ENCODE measurements at regions not wholly inside any gene's neighbourhood (a gene's known extent, or its start where the extent isn't known, plus 50 kb on each side); places are given as distances from the start of the nearest gene placed in this dataset.

DNA sequence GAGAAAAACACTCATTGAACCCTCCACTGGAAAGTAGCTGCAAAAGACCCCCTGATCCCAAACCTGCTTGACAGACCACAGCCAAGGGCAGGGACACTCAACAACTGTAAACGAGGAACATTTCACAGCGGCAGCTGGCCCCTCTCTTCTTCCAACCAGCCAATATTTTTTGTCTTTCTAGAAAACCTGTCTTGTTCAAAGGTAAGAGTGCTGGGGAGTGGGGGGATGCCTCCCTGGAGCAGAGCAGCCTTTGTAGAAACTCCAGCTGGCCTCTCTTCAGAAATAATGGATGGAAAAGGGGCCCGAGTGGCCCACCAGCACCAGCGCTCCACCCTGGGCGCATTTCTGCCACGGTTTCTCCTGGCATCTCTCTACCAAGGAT, 384.0 kb downstream of the RRAGC start:
- peaks cover 10% of the 10 kb centered on the region for H3K27me3 ChIP-seq (ENCODE audit: control insufficient read depth, insufficient read depth, low read length)

GRCh38 chr1:38474738-38475623, 384.6 kb downstream of the RRAGC start:
- FAIRE-seq (peak; percentile 28), DNase-seq (ENCODE audit: low read depth) (no peak)
- TF ChIP-seq CTCF (IDR thresholded peaks at IDR 0.05; ENCODE audit: insufficient read depth, low read length, severe bottlenecking): no peak
- Histone ChIP-seq H3K36me3 (ENCODE audit: control insufficient read depth, insufficient read depth, low read length) (no peaks in the 10 kb centered on the region), H3K4me3 (ENCODE audit: low read depth, low read length) (no peak overlapping the region), H3K27me3 (ENCODE audit: control insufficient read depth, insufficient read depth, low read length) (peaks cover 10% of the 10 kb centered on the region)

More for the DNA sequence above, 384.0 kb downstream of the RRAGC start:
- H3K4me3 ChIP-seq (ENCODE audit: low read depth, low read length): no peak overlapping the region
- DNase-seq (ENCODE audit: low read depth) (no peak), FAIRE-seq (no peak)
- no peaks in the 10 kb centered on the region for H3K36me3 ChIP-seq (ENCODE audit: control insufficient read depth, insufficient read depth, low read length)
- TF ChIP-seq CTCF (IDR thresholded peaks at IDR 0.05; ENCODE audit: insufficient read depth, low read length, severe bottlenecking): no peak

DNA sequence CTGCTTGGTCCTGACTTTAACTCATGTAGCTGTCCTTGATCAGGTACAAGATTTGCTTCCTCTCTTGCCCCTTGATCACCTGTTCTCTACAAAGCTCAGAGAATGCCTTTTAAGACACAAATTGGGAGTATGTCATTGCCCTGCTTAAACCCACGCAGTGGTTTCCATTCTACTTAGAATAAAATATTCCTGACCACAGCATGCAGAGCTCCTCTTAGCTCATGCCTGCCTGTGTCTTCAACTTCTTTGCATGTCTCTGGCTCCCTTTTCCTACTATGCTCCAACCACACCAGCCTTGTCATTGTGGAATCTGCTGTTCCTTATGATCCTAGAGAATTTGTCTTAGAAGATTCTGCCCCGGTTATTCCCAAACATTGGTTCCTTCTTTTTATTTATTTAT, 393.1 kb downstream of the RRAGC start:
- Histone ChIP-seq H3K27me3 (ENCODE audit: control insufficient read depth, insufficient read depth, low read length) (no peaks in the 10 kb centered on the region), H3K36me3 (ENCODE audit: control insufficient read depth, insufficient read depth, low read length) (no peaks in the 10 kb centered on the region), H3K4me3 (ENCODE audit: low read depth, low read length) (no peak overlapping the region)
- TF ChIP-seq CTCF (IDR thresholded peaks at IDR 0.05; ENCODE audit: insufficient read depth, low read length, severe bottlenecking): no peak
- no peak for FAIRE-seq
- DNase-seq (ENCODE audit: low read depth): no peak

GRCh38 chr1:38465460-38465859, 394.1 kb downstream of the RRAGC start:
- Histone ChIP-seq H3K4me3 (ENCODE audit: low read depth, low read length) (no peak overlapping the region), H3K36me3 (ENCODE audit: control insufficient read depth, insufficient read depth, low read length) (no peaks in the 10 kb centered on the region), H3K27me3 (ENCODE audit: control insufficient read depth, insufficient read depth, low read length) (no peaks in the 10 kb centered on the region)
- no peak for TF ChIP-seq CTCF (IDR thresholded peaks at IDR 0.05; ENCODE audit: insufficient read depth, low read length, severe bottlenecking)
- FAIRE-seq: no peak
- DNase-seq (ENCODE audit: low read depth): no peak

- no peak for TF ChIP-seq CTCF (IDR thresholded peaks at IDR 0.05; ENCODE audit: insufficient read depth, low read length, severe bottlenecking)
- no peak for FAIRE-seq
- DNase-seq (ENCODE audit: low read depth): no peak
These were observed 395.4 kb downstream of the RRAGC start for GRCh38 chr1:38464071-38464661.

More at GRCh38 chr1:38464071-38464661, 395.4 kb downstream of the RRAGC start:
- Histone ChIP-seq H3K27me3 (ENCODE audit: control insufficient read depth, insufficient read depth, low read length) (no peaks in the 10 kb centered on the region), H3K36me3 (ENCODE audit: control insufficient read depth, insufficient read depth, low read length) (no peaks in the 10 kb centered on the region), H3K4me3 (ENCODE audit: low read depth, low read length) (no peak overlapping the region)
